Esophagus squamous epithelium (tissue), 5 donors: ENCODE measurements at regions not wholly inside any gene's neighbourhood (a gene's known extent, or its start where the extent isn't known, plus 50 kb on each side); places are given as distances from the start of the nearest gene placed in this dataset.

Experiments
- DNase-seq: peaks from one replicate; lab custom pipeline; 2025; lab: John Stamatoyannopoulos, UW
- H3K27ac ChIP-seq, 4 donors: fragments of 200-600 bp; sonication (generic); one replicate each; pipeline ENCODE4 v1.5.1; 2016 to 2019; ENCODE audit warnings: mild to moderate bottlenecking in 1 of 4
- H3K27me3 ChIP-seq, 4 donors: fragments of 200-600 bp; sonication (generic); 1 replicate in 3 of 4; 2 replicates in 1 of 4; pipeline versions ENCODE4 v1.5.1 to v1.6.0; 2017 to 2021; ENCODE audit warnings: antibody characterized with exemption in 1 of 4
- H3K36me3 ChIP-seq, 3 donors: fragments of 200-600 bp; sonication (generic); one replicate each; pipeline ENCODE4 v1.5.1; 2016 to 2019
- H3K4me1 ChIP-seq, 3 donors: fragments of 200-600 bp; sonication (generic); one replicate each; pipeline ENCODE4 v1.5.1; 2017 to 2019
- H3K4me3 ChIP-seq, 4 donors: fragments of 200-600 bp; sonication (generic); 1 replicate in 3 of 4; 2 replicates in 1 of 4; pipeline ENCODE4 v1.5.1; 2016 to 2019; ENCODE audit warnings: mild to moderate bottlenecking in 2 of 4, moderate library complexity in 1 of 4
- H3K9me3 ChIP-seq, 3 donors: fragments of 200-600 bp; sonication (generic); one replicate each; pipeline ENCODE4 v1.5.1; 2016 to 2019
- POLR2A ChIP-seq, 4 donors: fragments of 450-650 bp; IDR thresholded peaks; one replicate each; pipeline ENCODE4 v1.6.1; 2017; ENCODE audit warnings: antibody characterized with exemption in 4 of 4, mild to moderate bottlenecking in 4 of 4, moderate library complexity in 3 of 4
- WGBS, 2 donors: methylation state at CpG; one replicate each; pipeline ENCODE4 v1.1.5; 2018; 5-methylcytosine and 5-hydroxymethylcytosine counted together
- intact Hi-C: fragments of 100-400 bp; cut with DNase I; formaldehyde crosslinking; loops from one replicate; pipeline ENCODE4 v1.15.0; 2022
- TF ChIP-seq, protein P1 (sequence below), 6 experiments: fragments of 450-650 bp in 4 of 6; fragments of 200-600 bp in 2 of 6; sonication (generic) in 2 of 6; IDR thresholded peaks; one replicate each; pipeline ENCODE4 v1.5.1; 2016 to 2019; ENCODE audit warnings: antibody characterized with exemption in 6 of 6, mild to moderate bottlenecking in 4 of 6, moderate library complexity in 4 of 6
- donor health status: DM: yes; HTN: yes; CAD: no.

DNA sequence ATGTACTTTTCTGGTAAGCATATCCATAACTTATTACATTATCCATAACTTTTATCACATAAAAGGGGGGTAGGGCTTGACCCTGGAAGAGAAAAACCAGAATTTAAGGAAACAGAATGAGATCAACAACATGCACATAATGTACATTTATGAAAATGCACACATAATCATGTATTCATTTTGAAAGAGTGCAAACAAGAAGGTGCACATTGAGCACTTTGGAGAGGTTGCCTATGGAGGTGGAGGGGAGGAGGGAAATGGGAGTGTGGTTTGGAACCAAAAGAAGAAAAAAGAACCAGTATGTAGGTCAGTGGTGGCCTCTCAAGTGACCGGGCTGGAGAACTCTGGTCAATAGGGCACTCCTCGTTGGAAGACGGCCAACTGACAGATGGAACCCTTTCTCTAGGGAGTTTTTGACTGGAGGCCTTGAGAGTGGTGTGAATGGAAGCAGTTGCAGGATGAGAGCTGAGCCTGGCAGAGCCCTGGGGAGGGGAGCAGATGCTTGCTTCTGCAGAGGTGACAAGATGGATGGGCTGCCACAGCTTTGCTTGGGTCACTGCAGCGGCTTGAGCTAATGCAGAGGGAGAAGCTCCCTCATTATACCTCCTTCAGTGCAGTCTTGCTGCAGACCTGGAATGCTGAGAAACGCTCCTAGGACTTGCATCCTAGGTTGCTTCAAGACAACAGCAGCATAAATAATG is 192.7 kb downstream of the SEC23IP start:
- WGBS, 2 donors, result 59 to 62% methylated on average over 3 to 5 of the region's 5 CpGs
- H3K9me3 ChIP-seq, result no peaks in the 10 kb centered on the region
- H3K4me3 ChIP-seq, result no peak overlapping the region
- no peaks in the 10 kb centered on the region for H3K4me1 ChIP-seq
- intact Hi-C loops, result no loop called here
- no peaks in the 10 kb centered on the region for H3K36me3 ChIP-seq
- no peak for DNase-seq
- no peak overlapping the region for H3K27ac ChIP-seq
- H3K27me3 ChIP-seq, result no peaks in the 10 kb centered on the region
- no peak for TF ChIP-seq POLR2A (IDR thresholded peaks at IDR 0.05)
- TF ChIP-seq, protein P1, sequence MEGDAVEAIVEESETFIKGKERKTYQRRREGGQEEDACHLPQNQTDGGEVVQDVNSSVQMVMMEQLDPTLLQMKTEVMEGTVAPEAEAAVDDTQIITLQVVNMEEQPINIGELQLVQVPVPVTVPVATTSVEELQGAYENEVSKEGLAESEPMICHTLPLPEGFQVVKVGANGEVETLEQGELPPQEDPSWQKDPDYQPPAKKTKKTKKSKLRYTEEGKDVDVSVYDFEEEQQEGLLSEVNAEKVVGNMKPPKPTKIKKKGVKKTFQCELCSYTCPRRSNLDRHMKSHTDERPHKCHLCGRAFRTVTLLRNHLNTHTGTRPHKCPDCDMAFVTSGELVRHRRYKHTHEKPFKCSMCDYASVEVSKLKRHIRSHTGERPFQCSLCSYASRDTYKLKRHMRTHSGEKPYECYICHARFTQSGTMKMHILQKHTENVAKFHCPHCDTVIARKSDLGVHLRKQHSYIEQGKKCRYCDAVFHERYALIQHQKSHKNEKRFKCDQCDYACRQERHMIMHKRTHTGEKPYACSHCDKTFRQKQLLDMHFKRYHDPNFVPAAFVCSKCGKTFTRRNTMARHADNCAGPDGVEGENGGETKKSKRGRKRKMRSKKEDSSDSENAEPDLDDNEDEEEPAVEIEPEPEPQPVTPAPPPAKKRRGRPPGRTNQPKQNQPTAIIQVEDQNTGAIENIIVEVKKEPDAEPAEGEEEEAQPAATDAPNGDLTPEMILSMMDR (IDR thresholded peaks at IDR 0.05), result no peak

DNA sequence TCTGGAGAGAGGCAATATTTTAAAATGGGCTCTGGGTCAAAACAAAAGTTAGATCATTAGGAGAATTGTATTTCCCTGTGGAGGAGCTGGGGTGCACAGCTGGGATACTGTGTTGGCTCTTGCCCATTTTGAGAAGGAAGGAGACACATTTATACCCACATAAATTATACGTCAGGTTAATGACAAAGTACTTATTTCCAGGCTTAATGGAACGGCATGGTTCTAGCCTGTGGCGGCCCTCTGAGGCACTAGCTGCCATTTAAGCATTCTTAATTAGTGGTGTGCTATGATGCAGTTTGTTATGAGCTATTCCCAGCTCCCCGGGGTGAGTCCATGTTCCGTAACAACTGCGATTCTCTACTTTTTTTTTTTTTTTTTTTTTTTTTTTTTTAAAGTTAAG is 193.5 kb downstream of the SEC23IP start:
- Histone ChIP-seq H3K4me3 (no peak overlapping the region), H3K9me3 (no peaks in the 10 kb centered on the region), H3K36me3 (no peaks in the 10 kb centered on the region), H3K27me3 (no peaks in the 10 kb centered on the region), H3K4me1 (no peaks in the 10 kb centered on the region), H3K27ac (no peak overlapping the region)
- no peak for DNase-seq
- no peak for TF ChIP-seq POLR2A (IDR thresholded peaks at IDR 0.05)
- TF ChIP-seq, protein P1 (IDR thresholded peaks at IDR 0.05), result no peak
- 79 to 83% methylated on average over 6 of the region's 6 CpGs for WGBS, 2 donors
- intact Hi-C loops, result no loop called here

DNA sequence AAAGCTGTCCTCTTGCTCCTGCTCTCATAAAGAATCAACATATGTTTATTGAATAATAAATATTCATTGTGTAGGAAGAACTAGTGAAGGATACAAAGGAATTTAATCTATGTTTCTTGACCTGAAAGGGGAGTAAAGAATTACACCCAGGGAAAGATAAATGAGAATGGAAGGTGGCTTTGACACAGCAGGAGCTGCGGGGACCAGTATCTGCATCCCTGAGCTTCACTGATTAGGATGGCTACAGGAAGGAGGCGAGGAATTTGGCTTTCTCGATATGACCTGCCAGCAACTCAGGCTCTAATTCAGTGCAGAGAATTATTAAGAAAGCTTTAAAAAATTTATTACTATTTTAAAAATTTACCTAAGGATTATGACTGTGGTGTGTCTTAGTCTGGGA is 194.6 kb downstream of the SEC23IP start:
- no peaks in the 10 kb centered on the region for H3K9me3 ChIP-seq
- TF ChIP-seq, protein P1 (IDR thresholded peaks at IDR 0.05), result no peak
- TF ChIP-seq POLR2A (IDR thresholded peaks at IDR 0.05), result no peak
- no peak overlapping the region for H3K4me3 ChIP-seq
- intact Hi-C loops, result no loop called here
- no peak for DNase-seq
- no peaks in the 10 kb centered on the region for H3K36me3 ChIP-seq
- no peaks in the 10 kb centered on the region for H3K27me3 ChIP-seq
- H3K27ac ChIP-seq, result no peak overlapping the region
- WGBS, 2 donors, result 75% methylated on average over 3 of the region's 3 CpGs
- no peaks in the 10 kb centered on the region for H3K4me1 ChIP-seq

DNA sequence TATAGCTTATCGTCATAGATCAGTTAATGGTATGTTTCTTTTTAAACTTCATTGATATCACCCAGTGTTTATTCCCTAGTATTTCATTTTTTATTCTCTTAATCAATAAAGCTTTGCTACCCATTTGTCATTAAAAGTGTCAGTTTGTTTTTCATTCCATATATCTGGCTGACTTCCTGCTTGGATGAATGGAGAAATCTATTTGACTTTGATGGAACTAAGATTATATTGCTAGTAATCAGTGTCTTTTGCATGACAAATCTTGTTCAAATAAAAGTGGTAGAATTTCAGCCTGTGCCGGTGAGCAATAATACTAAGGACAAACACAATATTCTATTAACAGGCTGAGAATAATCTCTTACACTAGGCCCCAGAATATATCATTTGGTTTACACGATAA is 203.3 kb downstream of the SEC23IP start:
- TF ChIP-seq, protein P1 (IDR thresholded peaks at IDR 0.05), result no peak
- TF ChIP-seq POLR2A (IDR thresholded peaks at IDR 0.05), result no peak
- WGBS, 2 donors, result 43 to 74% methylated on average over 3 of the region's 3 CpGs
- no peak overlapping the region for H3K27ac ChIP-seq
- intact Hi-C loops, result no loop called here
- no peak overlapping the region for H3K4me3 ChIP-seq
- no peak for DNase-seq
- no peaks in the 10 kb centered on the region for H3K9me3 ChIP-seq
- H3K36me3 ChIP-seq, result no peaks in the 10 kb centered on the region
- H3K4me1 ChIP-seq, result peaks cover 0 to 18% (median 0%) of the 10 kb centered on the region in 3 donors
- no peaks in the 10 kb centered on the region for H3K27me3 ChIP-seq

DNA sequence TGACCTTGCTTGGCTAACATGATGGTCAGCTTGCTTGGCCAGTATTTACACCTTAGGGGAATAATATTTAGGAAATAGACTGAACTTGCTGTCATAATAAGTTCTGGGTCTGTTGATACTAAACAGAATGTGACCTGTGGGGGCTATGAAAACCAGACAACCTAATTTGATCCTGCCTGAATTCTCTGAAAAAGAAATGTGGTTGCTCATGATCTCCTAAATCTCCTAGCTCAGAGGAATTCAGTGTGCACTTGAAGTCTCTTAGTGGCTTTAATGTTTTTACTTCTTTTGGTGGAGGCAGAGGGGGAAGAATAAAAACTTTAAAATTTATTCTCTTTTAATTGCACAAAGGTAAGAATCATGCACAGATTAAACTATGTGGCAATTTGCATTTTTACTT is 205.2 kb downstream of the SEC23IP start:
- intact Hi-C loops, result no loop called here
- Histone ChIP-seq H3K4me1 (peaks cover 0 to 18% (median 0%) of the 10 kb centered on the region in 3 donors), H3K36me3 (no peaks in the 10 kb centered on the region), H3K27ac (no peak overlapping the region), H3K9me3 (no peaks in the 10 kb centered on the region), H3K27me3 (no peaks in the 10 kb centered on the region), H3K4me3 (no peak overlapping the region)
- DNase-seq, result no peak
- TF ChIP-seq, protein P1 (IDR thresholded peaks at IDR 0.05), result no peak
- no peak for TF ChIP-seq POLR2A (IDR thresholded peaks at IDR 0.05)
